HG03097 (cell line): ENCODE measurements at regions not wholly inside any gene's neighbourhood (a gene's known extent, or its start where the extent isn't known, plus 50 kb on each side); places are given as distances from the start of the nearest gene placed in this dataset.
"Not testable (repeated sequence)": the region's sequence is repeated elsewhere in the genome, so short reads cannot be mapped to it uniquely, and the experiment has no call there.

Source experiments
- ATAC-seq: cut with Tn5 transposase; IDR thresholded peaks from one replicate; pipeline ENCODE4 v1.9.1; 2021; ENCODE audit not compliant: unreplicated experiment, low FRiP score

DNA sequence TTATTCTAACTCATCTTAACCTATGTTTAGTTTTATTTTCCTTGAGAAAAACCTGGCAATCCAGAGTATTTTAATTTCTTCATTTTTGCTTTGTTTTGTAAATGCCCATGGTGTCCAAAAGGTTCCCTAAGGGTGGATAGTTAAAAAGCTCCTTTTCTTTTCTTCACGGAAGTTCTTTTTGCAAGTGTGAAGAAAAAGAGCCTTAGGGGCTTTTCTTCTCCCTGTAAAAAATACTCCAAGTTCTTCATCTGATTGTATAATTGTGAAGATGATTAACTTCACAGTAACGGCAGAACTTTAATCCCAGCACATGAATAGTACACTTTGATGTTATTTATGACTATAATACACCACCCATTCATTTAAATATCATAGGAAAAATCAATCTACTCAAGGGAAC, 530.2 kb upstream of the LINC00305 start:
- ATAC-seq, result no peak

GRCh38 chr18:64678048-64678447, 529.2 kb upstream of the LINC00305 start:
- no peak for ATAC-seq

DNA sequence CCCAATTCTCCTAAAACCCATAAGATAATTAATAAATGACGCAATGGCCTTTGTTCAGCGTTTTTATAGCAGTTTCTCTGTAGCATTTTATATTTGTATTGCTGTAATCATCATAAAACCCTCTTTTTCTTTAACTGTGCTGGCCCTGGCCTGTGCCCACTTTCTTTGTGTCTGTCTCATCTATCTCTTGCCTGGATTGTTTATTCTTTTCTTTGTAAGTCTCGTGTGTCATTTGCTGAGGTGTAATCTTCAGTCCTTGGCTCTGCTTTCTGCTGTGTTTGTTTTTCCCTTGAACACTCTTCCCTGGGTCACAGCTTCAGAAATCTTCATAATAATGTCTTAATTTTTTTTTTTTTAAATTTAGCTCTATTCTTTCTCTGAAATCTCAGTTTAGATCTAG, 525.8 kb upstream of the LINC00305 start:
- ATAC-seq, result no peak

GRCh38 chr18:64671293-64671692, 522.4 kb upstream of the LINC00305 start:
- not testable (repeated sequence) for ATAC-seq

- no peak for ATAC-seq
Measured at GRCh38 chr18:64668461-64668962, 519.6 kb upstream of the LINC00305 start.

DNA sequence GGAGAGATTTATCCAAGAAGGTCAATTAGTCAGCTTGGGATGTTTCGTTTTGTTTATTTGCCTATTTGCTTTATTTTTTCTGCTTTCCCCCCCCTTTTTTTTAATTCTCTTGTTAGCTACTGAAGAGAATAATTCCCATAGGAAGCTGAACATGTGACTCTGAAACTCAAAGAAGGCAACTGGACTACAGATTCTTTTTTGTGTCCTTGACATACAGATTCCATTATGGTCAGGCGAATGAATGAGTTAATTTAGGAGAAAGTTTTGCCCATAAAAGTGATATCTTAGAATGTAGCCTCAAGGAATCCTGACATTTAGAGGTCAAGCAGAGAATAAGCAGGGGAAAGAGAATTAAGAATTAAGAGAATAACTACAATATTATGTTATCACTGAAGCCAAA, 514.2 kb upstream of the LINC00305 start:
- no peak for ATAC-seq

- no peak for ATAC-seq
Measured at GRCh38 chr18:64659196-64659595, 510.3 kb upstream of the LINC00305 start.

DNA sequence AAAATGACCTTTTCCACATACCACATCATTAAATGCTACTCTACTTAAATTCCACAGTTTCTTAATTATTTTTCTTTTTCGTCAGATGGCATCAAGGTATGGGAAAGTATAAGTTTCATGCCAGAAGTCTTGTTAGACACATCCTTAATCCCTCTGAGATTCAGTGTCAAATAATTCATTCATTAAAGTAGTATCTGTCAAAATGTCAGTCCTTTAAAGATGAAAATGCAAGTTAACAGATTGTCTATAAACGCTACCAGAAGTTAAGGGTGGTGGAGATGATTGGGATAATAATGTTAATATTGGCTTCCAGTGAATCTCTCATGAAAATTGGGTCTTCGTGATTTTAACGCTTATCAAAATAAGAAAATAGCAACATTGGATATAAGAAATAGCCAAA, 504.2 kb upstream of the LINC00305 start:
- ATAC-seq, result no peak

DNA sequence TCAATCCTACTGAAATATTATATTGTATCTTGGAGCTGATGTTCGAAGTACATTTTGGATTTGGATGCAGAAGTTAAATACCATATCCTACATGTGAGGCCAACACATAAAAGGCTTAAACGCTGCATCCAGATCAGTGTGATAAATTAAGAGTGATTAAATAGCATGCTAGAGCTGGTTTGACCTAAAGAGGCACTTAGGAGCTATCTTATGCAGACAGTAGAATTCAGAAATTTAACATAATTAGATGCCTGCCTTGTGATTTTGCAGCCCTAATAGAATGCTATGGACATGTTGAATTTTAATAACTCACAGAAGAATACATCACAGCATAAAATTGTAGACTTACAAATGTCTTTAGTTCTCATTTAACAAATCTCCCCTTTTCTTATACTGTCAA, 501.2 kb upstream of the LINC00305 start:
- no peak for ATAC-seq

DNA sequence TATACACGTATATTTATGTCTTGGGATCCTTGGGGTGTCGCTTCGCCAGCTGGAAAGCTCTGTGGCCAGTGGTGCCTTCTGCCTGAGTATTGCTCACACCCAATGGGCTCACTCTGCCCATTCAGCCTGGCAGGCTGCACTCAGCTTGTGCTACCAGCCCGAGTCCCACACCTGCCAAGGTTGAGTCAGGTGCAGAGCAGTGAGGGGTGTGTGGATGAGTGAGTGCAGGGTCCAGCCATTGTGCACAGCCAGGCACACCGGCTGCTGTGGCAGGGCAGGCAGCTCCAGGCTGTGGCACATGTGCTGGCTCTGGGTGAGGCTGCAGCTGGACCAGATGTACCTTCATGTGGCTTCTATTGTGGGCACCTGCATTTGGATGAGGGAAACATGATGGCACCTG, 496.9 kb upstream of the LINC00305 start:
- no peak for ATAC-seq

GRCh38 chr18:64639536-64639935, 490.6 kb upstream of the LINC00305 start:
- ATAC-seq, result no peak

DNA sequence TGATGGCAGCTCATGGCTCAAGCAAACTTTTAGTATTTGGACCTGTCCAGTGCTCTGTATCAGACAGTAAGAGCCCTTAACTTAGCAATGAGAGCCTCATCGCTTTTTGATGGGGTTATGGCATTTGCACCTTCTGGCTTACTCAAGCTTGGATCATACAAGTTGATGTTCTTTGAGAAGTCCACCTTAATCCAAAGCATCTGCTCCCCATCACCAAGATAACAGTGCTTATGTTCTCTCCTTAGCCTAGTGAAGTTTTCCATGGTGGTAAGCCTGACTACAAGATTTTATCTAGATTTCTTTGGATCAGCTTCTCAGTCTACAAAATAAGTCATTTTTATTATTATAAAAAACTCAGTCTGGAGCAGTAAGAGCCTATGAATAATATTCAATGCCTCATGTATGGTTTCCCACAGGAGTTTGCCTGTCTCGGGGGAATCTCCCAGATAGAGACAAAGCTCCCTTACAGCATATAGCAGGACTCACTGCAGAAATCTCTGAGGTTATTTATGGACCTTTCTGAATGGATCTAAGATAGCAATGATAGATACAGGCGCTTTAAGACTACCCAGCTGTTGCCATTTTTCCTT, 472.2 kb upstream of the LINC00305 start:
- ATAC-seq, result no peak

- ATAC-seq, result no peak
Measured at GRCh38 chr18:64618390-64618789, 469.5 kb upstream of the LINC00305 start.

DNA sequence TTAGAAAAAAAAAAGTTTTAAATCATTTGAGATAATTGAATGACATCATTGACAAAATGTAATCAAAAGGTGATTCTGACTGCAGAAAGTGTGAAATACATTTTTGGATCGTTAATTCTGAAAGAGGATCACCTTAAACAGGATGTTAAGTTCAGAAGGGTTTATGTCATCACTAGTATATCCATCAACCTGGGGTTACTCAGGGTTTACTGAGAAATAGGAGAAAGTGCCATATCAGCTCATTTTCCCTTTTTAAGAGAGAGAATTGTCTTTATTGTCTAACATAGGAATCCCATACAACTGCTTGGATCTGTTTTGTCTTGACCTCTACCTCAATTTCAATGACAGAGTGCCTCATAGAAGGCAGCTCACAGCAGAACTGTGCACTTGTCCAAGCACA, 466.1 kb upstream of the LINC00305 start:
- ATAC-seq, result no peak

DNA sequence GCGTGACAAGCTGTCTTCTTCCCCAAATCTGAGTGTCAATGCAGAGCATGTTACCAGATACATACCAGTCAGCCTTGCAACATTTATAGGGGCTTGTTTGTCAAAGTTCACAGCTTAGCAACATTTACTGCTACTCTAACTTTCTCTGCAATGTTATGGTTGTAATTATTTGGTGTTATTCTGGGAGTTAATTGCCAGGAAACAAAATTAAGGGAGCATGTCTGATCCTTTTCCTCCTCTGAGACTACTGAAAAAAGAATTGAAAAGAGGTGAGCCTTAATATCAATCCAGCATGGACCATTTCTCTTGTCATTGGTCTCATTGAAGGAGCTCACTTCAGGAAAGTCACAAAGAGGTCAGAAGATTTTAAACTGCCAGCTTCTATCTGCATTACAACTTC, 465.6 kb upstream of the LINC00305 start:
- ATAC-seq, result no peak

GRCh38 chr18:64592246-64592645, 443.4 kb upstream of the LINC00305 start:
- no peak for ATAC-seq

DNA sequence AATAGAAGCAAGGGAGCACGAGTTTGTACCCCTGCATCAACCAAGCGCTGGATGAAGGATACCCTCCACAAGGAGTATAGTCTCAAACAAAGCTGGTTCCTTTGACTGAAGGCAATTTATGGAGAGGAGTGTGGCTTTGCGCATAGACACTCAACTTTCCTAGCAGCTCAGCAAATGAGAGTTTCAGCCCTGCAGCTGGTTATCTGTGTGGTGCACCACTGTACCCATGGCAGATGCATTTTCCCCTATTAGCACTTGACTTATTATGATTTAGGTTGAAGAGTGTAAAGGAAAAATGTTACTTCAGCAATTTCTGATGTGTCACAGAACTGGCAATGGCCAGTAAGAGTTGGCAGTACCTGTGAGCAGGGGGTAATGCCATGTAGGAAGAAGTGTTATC, 440.1 kb upstream of the LINC00305 start:
- ATAC-seq, result no peak

GRCh38 chr18:64566456-64566855, 417.6 kb upstream of the LINC00305 start:
- no peak for ATAC-seq

DNA sequence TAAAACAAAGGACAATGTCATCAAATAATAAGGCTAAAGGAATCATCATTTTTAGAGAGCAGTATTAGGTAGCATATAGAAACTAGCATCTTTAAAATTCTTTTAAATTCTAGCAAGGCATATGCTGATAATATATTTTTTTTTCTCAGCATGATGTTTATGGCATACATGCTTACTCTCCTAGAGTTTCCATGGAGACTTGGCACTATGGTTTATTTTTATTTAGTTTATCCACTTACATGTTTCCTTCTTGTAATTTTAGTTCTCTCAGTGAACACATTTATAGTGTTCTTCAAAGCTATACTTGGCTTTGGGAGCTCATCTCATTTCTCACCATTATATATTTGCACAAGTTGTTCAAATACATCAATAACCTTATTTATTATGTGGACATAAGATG, 413.8 kb upstream of the LINC00305 start:
- ATAC-seq, result no peak

- no peak for ATAC-seq
Measured at GRCh38 chr18:64546451-64546850, 397.6 kb upstream of the LINC00305 start.

DNA sequence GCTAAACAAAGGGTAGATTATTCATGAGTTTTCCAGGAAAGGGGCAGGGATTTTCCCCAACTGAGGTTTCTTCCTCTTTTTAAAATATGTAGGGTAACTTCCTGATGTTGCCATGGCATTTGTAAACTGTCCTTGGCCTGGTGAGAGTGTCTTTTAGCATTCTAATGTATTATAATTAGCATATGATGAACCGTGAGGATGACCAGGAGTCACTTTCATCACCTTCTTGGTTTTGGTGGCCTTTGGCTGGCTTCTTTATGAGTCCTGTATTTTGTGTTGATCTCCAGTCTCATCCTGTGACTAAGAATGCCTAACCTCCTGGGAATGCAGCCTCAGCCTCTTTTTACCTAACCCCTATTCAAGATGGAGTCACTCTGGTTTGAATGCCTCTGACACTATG, 391.0 kb upstream of the LINC00305 start:
- no peak for ATAC-seq

DNA sequence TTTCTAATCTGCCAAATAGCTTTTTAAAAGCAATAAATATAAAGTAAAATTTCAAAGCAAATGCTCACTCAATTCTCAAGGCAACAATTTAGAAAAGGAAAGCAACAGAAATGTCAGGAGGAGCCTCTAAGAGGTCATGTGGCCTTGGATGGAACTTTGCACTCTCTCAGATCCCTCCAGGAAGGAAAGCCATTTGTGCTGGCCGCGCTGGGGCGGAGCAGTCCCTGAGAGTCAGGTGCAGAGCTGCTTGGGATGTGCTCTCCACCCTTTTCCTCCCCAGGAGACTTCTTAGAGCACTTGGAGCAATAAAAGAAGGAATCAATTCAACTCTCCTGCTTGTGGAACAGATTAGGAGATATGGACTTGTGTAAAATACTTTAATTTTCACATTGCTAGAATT, 379.8 kb upstream of the LINC00305 start:
- ATAC-seq, result no peak

GRCh38 chr18:64519201-64519600, 370.3 kb upstream of the LINC00305 start:
- no peak for ATAC-seq
